Lower lobe of right lung (tissue), 2 donors: ENCODE measurements at regions not wholly inside any gene's neighbourhood (a gene's known extent, or its start where the extent isn't known, plus 50 kb on each side); places are given as distances from the start of the nearest gene placed in this dataset.

Experiments
- ATAC-seq, 2 donors: fragments of 200-7000 bp; cut with Tn5 transposase; one replicate each; pipeline ENCODE4 v1.9.1; 2020 to 2022; ENCODE audit warnings: mild to moderate bottlenecking in 2 of 2, moderate library complexity in 2 of 2
- DNase-seq: peaks from one replicate; pipeline ENCODE4 v3.0.0-alpha.2; 2020
- H3K27ac ChIP-seq: fragments of 200-600 bp; one replicate; pipeline ENCODE4 v1.8.0; 2022
- H3K27me3 ChIP-seq: fragments of 200-600 bp; one replicate; pipeline ENCODE4 v1.8.0; 2022; ENCODE audit warnings: low read depth
- H3K36me3 ChIP-seq: fragments of 200-600 bp; one replicate; pipeline ENCODE4 v1.8.0; 2022; ENCODE audit warnings: mild to moderate bottlenecking
- H3K4me1 ChIP-seq: fragments of 200-600 bp; one replicate; pipeline ENCODE4 v1.8.0; 2022
- H3K4me3 ChIP-seq: fragments of 200-600 bp; one replicate; pipeline ENCODE4 v1.8.0; 2022; ENCODE audit warnings: mild to moderate bottlenecking
- H3K9me3 ChIP-seq: fragments of 200-600 bp; one replicate; pipeline ENCODE4 v1.8.0; 2022
- CTCF ChIP-seq: fragments of 200-600 bp; IDR thresholded peaks from one replicate; pipeline ENCODE4 v1.8.0; 2022; ENCODE audit warnings: antibody characterized with exemption, mild to moderate bottlenecking
- intact Hi-C: fragments of 100-400 bp; cut with DNase I; formaldehyde crosslinking; loops from one replicate; pipeline ENCODE4 v1.11.0; 2022
- donor health status: DM: no; HTN: yes; CAD: no; lungs with severe emphysema.

GRCh38 chr3:182078316-182078715 lies 366.6 kb downstream of the SOX2 start:
- ATAC-seq (no peak), DNase-seq (no peak)
- no peak for TF ChIP-seq CTCF
- H3K27ac ChIP-seq: no peak overlapping the region
- no peaks in the 10 kb centered on the region for H3K36me3 ChIP-seq
- intact Hi-C loops: no loop called here
- no peaks in the 10 kb centered on the region for H3K27me3 ChIP-seq
- no peak overlapping the region for H3K4me3 ChIP-seq
- no peaks in the 10 kb centered on the region for H3K9me3 ChIP-seq
- H3K4me1 ChIP-seq: no peaks in the 10 kb centered on the region

DNA sequence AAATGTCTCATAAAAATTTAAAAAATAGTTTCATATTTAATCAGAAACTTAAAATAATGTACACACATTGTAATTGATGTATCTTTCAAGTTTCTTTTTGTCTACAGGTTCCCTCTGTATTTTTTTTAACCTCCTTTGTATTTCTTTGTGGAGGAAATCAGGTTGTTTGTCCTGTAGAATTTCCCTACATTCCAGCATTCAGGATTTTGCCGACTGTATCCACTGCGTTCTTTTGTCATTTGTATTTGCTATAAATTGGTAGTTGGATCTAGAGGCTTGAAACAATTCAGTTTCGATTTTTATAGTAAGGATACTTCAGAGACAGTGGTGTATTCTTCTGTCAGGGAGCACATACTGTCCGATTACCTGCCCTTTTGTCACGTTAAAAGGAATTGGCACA lies 367.2 kb downstream of the SOX2 start:
- H3K4me1 ChIP-seq: no peaks in the 10 kb centered on the region
- no peak for DNase-seq
- no peak for TF ChIP-seq CTCF
- no peaks in the 10 kb centered on the region for H3K27me3 ChIP-seq
- no peak for ATAC-seq
- no peak overlapping the region for H3K4me3 ChIP-seq
- no peak overlapping the region for H3K27ac ChIP-seq
- no peaks in the 10 kb centered on the region for H3K36me3 ChIP-seq
- intact Hi-C loops: no loop called here
- H3K9me3 ChIP-seq: no peaks in the 10 kb centered on the region

DNA sequence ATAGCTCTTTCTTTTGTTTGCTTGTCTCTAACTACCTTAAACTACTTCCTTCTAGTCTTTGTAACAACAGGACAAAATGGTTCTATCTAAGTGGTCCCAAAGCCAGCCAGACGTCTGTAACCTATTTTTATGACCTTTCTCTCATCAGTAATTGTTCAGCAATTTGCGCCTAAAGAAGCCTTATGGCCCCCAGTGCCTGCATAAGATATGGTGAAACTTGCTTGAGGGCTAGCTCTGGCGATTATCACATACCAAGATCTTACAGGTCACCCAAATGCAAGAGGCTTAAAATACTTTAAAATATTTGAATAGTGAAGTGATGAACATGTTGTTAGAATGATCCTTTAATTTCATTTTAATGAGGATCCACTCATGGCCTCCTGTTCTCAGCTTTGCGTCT lies 369.4 kb downstream of the SOX2 start:
- TF ChIP-seq CTCF: no peak
- ATAC-seq (no peak), DNase-seq (no peak)
- Histone ChIP-seq H3K27ac (no peak overlapping the region), H3K4me3 (no peak overlapping the region), H3K36me3 (no peaks in the 10 kb centered on the region), H3K9me3 (no peaks in the 10 kb centered on the region), H3K4me1 (no peaks in the 10 kb centered on the region), H3K27me3 (no peaks in the 10 kb centered on the region)
- intact Hi-C loops: no loop called here

DNA sequence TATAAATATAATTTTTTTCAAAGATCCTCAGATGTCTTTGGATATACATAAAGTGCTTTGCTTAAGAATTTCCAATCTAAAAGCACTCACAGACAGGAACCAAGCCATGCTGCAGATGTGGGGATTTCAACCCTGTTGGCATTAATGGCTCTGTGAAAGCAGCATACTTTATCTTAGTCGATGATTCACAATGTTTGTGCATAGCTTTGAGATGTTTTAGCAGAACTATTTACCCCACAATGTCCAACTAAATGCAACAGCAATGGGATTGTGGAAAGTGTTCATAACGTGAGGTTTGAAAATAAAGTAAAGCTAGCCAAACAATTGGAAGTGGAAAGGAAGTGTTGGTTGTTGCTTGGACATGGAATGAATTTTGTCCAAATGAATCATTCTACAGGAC lies 371.4 kb downstream of the SOX2 start:
- Histone ChIP-seq H3K9me3 (no peaks in the 10 kb centered on the region), H3K27me3 (no peaks in the 10 kb centered on the region), H3K4me1 (no peaks in the 10 kb centered on the region), H3K36me3 (no peaks in the 10 kb centered on the region), H3K4me3 (no peak overlapping the region), H3K27ac (no peak overlapping the region)
- intact Hi-C loops: no loop called here
- DNase-seq (no peak), ATAC-seq (no peak)
- no peak for TF ChIP-seq CTCF

DNA sequence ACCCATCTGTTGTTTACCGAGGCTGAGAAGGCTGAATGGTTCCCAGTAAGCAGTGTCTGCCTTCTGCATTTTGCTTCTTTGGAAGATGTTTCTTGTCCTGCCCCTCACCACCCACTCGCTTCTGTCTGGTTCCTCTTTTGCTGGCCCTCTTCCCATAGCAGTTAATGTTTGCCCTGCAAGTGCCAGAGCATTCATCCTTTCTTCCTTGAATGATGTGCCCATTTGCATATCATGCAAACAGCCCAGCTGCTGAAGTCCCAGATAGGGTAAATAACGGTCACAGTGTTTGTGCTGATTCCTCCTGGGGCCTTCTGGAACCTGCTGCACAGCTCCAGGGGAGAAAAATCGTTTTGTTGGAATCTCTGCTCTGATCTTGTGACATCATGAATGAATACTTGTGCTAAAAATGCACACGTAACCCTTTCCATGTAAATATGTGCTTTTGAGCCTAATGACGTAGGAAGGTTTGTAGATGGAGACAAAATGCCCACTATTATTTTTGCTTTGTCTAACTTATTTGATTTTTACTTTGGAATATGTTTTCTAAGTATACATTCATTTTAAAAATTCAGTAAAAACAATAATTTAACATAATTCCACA lies 381.0 kb downstream of the SOX2 start:
- no peak for DNase-seq
- TF ChIP-seq CTCF: no peak
- no peak for ATAC-seq
- Histone ChIP-seq H3K36me3 (no peaks in the 10 kb centered on the region), H3K27me3 (no peaks in the 10 kb centered on the region), H3K4me1 (no peaks in the 10 kb centered on the region), H3K9me3 (no peaks in the 10 kb centered on the region), H3K27ac (no peak overlapping the region), H3K4me3 (no peak overlapping the region)
- intact Hi-C loops: no loop called here

- Histone ChIP-seq H3K4me3 (no peak overlapping the region), H3K9me3 (no peaks in the 10 kb centered on the region), H3K27me3 (no peaks in the 10 kb centered on the region), H3K4me1 (no peaks in the 10 kb centered on the region), H3K36me3 (no peaks in the 10 kb centered on the region), H3K27ac (no peak overlapping the region)
- TF ChIP-seq CTCF: no peak
- no peak for ATAC-seq
- no peak for DNase-seq
- intact Hi-C loops: no loop called here
Measured at GRCh38 chr3:182094321-182094720, 382.6 kb downstream of the SOX2 start.
